IPS DF 19.7 (cell line): ENCODE measurements at regions not wholly inside any gene's neighbourhood (a gene's known extent, or its start where the extent isn't known, plus 50 kb on each side); places are given as distances from the start of the nearest gene placed in this dataset.

Source experiments
- DNase-seq: peaks from one replicate; pipeline ENCODE4 v3.0.0-alpha.2; 2013; ENCODE audit warnings: low read depth, low spot score

DNA sequence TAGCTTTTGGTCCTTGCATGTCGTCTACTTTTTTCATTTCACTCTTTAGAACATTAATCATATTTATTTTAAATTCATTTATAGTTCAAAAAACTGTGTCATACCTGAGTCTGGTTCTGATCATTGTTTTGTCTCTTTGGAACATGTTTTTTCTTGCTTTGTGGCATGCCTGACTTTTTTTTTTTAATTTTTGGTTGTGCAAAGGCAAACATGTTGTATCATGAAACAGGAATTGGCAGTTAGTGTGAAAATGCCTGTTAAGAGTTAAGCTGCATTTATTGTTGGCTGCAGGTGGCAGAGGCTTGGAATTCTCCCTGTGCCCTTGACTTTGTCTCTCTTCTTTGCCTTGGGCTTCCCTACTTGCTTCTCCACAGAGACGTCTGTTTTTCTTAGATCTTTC is 525.0 kb upstream of the ADARB2 start:
- DNase-seq = no peak

DNA sequence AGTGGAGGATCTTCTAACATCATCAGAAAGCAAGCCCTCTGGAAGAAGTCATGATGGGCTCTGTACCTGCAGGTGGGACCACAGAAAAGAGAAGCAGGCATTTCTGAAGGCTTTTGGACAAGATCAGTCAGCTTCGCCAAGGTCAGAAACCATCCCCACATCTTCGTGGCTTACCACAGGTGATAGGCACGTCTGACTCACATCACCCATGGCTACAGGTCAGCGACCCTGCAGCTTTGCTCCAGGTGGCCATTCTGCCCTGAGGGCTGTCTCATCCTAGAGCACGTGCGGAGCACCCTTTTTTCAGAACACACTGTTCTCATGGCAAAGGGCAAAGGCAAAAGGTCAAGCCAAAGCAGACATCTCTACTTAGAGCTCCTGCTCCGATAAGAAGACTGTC is 518.9 kb upstream of the ADARB2 start:
- DNase-seq = no peak

DNA sequence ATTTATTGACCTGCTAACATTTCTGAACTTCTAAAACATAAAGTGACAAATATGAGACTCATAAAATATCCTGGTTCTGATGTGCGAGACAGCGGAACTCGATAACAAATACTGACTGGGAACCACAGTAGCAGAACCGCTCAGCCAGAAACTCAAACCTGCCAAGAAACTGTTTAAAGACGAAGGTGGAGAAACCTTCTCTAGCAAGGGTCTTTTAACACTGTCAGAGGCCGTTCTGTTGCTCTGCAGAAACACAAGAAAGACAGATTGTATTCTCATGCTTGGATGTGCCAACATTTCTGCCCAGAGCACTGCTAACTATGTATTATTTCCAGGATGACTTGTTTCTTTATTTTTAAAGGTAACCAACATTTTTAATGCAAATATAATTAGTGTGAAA is 514.8 kb upstream of the ADARB2 start:
- DNase-seq = no peak

DNA sequence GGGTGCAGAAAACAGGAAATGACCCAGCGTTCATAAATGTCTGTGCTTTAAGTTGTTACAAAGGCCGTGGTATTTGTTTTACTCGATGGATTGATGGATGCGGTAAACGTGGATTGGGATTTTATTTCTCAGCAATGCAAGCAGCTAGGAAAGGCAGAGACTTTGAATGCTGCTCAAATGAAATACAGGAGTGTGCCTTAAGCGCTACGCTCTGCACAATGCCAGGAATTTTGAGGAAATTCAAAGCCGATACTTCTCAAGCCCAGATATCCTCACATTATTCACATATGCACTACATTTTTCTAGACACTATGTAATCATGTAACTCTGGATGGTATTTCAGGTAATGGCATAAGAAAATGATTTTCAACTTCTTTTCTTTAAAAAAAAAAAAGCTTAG is 514.3 kb upstream of the ADARB2 start:
- no peak for DNase-seq

DNA sequence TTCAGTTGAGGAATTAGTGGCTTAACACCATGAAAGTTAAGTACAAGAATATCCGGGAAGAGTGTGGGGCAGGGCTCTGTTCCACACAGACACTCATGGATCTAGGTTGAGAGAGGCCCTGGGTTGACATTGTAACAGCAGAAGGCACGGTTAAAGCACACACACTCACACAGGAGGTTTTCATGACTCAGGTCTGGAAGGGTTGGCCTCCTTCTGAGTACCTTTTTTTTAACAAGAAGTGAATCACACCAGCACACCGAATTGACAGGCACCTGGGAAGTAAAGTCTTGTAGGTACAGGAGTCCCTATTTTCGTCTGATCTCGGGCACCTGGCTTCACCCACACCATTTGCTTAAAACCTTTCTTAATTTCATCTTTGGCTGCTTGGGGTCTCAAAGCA is 509.4 kb upstream of the ADARB2 start:
- no peak for DNase-seq

DNA sequence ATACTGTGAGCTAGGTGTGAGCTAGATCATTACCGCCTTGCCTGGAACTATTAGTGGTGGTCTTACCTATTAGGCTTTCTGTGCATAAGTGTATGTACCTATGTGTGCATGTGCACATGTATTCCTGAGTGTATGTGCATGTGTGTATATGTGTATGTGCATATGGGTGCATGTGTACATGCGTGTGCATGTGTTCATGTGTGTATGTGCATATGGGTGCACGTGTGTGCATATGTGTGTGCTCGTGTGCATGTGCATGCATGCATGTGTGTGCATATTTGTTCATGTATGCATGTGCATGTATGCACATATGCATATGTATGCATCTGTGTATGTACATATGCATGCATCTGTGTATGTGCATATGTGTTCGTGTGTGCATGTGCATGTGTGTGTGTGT is 508.3 kb upstream of the ADARB2 start:
- no peak for DNase-seq

DNA sequence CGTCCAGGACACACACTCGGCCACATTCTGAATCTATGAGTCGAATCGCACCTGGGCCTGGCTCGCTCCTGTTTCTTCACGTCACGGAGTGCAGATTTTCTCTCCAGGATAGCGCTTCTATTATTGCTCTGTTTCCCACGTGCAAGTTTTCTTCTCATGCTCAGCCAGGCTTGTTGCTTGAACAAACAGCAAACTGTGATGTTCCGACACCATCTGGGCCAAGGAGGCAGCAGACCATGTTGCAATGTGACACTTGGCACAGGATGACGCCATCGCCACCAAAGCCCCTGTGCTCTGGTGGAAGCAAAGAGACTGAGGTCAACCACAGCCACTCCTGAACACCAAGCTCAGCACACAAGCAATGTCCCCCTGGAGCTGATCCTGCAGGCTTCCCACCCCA is 507.1 kb upstream of the ADARB2 start:
- no peak for DNase-seq

DNA sequence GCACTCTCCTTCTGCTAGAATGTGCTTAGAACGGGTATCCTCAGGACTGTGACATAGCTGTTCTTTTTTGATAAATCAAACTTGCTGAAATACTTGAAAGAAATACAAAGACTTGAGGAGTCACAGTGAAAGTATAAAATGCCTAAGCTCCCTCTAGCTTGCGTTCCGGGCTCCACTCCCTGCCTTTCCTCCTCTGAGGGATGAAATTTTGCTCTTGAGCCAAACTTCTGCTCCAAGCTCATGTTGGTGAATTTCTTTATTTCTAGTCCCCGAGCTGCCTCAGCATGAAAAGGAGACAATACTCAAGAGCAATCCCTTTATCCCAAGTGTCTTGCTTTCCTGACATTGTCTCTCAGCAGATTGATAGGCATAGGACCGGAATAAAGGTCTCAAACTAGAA is 499.6 kb upstream of the ADARB2 start:
- DNase-seq = no peak

DNA sequence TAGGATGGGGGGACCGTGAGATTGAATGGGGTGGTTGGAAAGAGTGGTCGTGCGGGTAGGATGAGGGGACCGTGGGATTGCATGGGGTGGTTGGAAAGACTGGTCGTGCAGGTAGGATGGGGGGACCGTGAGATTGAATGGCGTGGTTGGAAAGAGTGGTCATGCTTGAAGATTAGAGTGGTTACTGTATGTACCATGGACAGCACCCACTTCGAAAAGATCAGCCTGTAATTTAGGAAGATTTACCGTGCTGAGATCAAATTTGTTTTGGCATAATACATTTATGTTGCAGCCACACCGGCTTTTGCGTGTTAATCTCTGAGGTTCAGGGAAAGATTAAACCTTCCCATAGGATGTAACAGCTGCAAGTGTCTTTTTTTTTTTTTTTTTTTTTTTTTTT is 495.2 kb upstream of the ADARB2 start:
- no peak for DNase-seq

DNA sequence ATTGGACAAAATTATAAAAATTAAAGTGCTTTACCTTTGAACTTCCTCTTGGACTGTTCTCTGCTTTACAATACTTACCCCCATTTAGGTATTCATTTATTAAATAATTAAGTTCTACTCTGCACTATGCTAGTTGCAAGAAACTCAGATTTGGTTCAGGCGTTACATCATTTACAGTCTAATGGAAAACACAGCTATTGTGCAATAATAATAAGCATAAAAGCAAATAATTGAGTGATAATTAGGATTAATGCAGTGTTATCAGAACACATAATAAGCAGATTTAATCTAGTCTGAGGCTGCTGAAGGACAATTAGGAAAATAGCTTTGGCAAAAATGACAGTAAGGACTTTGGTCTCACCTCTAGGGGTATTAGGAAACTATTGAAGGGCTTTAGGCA is 493.2 kb upstream of the ADARB2 start:
- DNase-seq = no peak

DNA sequence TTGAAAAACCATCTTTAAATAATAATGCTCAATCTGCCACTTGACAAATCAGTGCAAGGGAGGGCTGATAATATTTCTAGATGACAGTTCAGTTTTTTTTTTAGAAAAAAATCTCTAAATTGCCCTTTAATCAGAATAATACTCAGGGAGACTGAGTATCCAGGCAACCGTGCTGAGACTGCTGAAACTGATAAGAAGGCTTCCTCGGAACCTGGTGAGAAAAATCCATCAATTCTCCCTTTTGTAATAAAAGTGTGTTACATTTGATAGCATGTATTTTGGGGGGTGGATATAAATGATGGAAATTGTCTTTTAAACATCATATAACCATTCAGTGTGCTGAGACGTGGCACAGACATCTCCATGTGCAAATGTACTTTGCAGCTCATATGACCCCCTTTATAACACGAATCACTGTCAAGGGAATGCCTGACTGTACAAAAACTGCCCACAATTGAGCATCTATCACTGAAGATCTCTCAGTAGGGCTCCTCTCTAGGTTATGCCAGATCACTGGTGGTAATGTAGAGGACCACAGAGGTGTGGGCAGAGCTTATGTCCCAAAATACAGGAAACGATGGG is 491.1 kb upstream of the ADARB2 start:
- DNase-seq = no peak

DNA sequence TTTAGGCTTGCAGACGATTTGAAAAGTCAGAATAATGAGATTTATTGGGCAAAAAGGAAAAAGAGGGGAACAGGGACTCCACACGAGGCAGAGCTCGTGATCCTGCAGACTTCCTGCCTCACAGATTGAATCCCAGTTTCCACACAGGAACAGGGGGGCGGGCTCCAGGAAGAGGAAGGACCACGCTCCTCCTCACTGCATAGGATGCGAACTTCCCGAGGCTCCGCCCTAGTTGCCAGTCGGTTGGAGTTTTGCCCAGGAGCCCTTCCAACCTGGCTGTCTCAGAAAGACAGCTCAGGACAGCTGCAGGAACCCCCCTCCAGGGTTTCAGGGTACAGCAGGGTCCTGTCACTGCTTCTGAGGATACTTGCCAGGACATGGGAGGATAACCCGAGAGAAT is 488.3 kb upstream of the ADARB2 start:
- DNase-seq = no peak

DNA sequence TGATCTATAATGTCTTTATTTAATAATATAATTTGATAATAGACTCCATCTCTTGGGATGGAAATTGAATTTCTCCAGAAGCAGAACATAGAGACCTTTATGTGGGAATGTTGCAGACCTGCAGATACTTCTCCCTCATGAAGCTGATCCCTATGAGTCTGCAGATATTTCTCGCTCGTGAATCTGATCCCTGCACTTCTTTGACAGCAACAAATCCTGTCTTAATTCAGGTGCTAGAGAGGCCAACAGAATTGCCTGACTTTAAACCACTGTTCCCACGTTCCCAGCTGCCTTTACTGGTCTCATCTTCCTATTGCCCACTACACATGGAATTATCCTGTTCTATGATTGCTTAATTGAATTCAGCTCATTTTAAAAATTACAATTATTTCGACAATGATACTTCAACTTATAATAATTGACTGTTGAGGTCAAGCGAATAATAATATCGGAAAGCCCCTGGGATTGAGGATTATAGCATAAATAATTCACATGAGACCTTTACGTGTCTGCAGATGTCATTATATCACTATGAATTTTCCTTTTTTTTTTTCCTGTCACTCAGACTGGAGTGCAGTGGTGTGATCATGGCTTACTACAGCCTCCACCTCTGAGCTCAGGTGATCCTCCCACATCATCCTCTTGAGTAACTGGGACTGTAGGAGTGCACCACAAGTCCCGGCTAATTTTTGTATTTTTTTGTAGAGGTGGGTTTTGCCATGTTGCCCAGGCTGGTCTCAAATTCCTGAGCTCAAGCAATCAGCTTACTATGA is 486.4 kb upstream of the ADARB2 start:
- DNase-seq = no peak

DNA sequence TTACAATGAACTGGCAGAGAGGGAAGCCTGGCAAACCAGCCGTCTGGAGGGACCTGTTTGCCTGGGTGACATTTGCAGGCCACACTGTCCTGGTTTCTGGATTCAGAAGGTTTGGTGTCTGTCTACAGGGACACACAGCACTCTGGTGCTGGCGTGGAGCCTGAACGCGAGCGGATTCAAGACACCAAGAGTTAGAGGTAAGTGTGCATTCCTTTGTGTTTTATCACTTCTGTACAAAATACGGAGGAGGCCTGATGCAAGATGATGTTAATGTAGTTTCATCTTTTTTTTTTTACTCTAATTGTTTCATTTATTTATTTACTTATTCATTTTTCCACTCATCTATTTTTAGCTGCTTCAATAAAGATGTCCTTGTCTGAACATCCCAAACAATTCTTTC is 485.3 kb upstream of the ADARB2 start:
- no peak for DNase-seq

DNA sequence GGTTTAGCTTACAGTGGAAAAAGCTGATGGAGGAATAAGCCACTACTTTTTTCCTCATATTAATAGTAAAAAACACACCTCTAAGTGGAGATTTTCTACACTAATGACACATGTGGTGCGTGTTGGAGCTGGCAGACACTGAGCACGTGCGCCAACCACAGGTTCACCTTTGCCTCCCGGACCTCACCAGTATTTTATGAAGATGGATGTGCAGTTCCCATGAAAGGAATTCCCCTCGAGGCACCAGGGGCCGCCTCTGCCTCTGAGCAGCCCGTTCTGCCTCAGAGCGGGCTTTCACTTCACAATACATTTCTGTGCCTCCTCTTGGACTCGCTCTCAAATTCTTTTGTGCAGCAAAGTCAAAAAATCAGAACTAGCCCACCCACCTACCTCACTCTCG is 477.5 kb upstream of the ADARB2 start:
- no peak for DNase-seq

DNA sequence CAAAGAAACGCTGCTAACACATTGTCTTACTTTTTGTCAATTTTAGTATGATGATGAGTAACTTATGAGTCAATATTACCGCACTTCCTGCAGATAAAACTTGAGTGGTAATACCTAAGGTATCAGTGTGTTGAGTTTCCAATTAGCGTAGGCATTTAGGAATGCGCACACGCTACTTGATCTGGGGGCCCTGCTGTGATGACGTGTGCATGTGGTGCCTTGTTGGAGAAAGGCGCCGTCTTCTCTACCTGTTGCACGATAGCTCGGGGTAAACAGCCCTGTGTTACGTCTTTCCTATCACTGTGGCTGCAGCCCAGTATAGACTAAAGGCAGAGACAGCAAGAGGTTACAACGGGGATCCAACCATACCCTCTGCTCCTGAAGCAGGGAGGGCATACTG is 476.8 kb upstream of the ADARB2 start:
- DNase-seq = no peak

DNA sequence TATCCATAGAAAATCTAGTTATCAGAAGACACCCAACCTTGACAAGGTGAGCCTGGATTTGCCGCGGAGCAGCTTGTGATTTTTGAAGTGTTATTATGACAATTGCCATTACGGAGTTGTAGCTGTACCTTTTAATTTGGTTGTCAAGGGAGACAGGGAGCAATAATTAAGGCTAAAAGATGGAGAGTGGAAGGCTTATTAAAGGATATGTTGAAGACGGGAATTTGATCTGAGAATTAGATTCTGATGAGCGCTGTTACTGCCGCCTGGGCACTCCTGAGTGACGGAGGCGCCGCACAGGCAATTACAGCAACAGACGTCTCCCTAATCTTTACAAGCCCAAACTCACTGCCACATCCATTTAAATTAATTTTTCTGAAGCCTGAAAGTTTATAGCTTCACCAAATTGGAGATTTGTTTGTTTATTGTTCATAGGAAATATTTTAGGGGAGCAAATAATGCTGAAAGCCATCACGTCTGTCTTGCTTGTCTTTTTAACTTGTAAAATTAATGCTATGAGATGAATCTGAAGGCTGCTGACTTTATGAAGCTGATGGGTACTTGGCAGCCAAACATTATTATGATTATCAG is 475.0 kb upstream of the ADARB2 start:
- DNase-seq = no peak

DNA sequence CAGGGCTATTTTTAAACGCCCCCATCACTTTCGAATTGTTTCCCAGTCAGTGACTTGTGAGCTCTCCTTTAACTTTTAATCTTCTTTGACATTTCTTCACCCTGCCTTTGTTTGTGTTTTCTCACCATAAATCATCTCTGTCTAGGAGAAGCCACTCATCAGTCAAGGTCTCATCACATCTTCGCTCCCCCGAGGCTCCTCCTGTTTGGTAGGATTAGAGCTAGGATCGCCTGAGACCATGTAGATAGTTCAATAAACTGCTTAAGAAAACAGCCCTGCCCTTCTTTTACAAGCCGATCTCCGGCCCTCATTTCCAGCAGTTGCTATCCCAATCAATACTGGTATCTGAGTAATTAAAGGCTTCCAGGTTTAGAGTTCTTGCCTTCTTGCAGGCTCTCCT is 472.8 kb upstream of the ADARB2 start:
- no peak for DNase-seq

DNA sequence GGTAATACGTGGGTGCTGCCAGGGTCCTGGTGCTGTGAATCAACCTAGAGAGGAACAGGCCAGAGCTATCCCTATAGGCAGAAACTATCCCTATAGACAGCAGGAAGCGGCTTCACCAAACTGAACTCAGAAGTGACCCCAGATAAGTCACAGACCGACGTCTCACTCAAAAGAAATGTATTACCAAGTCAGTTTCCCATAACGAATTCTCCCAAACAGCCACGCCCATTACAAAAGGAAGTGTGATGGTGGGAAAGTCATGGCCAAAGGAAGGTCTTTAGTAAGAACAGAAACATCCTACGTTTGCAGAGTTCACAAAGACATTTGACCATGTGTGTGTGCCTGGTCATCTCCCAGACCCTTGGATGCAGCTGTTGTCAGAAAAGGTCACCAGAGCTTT is 470.8 kb upstream of the ADARB2 start:
- DNase-seq = no peak

DNA sequence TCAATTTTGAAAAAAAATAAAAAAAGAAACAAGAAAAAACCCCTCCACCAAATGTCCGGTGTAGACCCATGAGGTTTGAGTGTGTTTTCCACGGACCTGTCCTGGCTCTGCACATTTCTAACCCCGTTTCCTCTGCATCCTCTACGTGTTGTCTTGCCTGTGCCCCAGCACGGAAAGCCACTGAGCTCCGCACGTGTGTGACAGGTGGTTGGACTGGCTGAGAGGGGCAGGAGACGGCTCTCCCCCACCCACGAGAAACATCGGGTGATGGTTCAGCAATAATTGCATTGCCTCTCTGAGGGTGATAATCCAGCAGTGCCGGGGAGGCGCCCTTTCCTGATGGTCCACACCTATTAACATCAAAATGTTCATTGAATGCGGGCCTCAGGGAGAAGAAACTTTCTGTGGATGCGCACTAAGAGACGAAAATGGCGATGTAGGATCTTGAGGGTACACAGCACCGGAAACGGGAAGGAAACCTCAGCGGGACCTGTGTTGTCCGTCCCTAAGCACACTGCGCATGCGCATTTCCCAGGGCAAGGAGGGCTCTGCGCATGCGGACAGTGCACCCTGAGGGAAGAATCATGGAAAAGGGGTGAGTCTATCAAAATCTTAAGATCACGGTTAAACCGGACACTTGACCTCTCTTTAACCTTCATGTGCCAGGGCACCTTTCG is 470.1 kb upstream of the ADARB2 start:
- DNase-seq = no peak

DNA sequence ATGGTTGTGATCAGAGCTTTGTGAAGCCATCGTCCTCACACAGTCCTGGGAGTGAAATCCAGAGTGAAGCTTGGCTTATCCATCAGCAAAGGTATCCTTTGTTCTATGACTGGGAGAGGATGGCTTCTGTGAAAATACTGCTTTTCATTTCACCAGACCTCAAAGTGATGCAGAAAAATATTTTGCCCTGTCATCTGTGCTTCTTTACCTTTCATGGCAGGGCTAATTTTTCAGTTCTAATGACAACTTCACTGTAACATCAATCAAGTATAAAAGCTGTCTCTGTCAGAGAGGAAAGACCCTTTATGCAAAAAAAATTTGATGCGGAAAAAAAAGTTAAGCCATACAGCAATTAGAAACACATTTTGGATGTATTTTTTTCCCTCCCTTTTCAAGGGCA is 468.1 kb upstream of the ADARB2 start:
- no peak for DNase-seq

DNA sequence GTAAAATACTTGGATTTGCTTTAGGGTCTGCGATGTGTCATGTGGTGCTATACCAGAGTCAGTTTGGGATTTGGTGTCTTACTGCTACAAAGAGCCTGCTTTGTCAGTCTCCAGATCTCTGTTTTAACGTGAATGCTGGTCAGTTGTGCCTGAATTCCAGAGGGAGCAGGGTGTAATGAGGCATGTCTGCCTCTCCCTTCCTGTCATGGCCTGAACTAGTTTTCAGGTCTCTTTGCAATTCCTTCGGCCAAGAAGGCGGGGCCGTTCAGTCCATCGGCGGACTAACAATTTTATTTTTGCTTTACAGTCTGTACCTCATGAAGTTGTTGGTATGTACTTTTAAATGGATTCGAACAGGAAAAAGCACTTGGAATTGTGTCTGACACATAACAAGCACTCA is 465.1 kb upstream of the ADARB2 start:
- DNase-seq = peak; percentile 33

DNA sequence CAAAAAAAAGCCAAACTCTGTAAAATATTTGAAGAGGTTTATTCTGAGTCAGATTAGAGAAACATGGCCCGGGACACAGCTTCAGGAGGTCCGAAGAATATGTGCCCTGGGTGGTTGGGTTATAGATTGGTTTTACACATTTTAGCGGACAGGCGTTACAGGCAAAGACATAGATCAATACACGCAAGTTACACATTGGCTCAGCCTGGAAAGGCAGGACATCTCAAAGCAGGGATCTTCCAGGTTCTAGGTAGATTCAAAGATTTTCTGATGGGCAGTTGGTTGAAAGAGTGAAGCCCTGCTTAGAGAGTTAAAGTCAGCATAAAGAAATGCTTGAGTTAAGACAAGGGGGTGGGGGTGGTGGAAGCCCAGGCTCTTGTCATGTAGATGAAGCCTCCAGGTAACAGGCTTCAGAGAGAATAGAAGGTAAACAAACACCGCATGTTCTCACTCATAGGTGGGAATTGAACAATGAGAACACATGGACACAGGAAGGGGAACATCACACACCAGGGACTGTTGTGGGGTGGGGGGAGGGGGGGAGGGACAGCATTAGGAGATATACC is 464.3 kb upstream of the ADARB2 start:
- peak; percentile 93 for DNase-seq
